ENCODE measurements at regions not wholly inside any gene's neighbourhood (a gene's known extent, or its start where the extent isn't known, plus 50 kb on each side); places are given as distances from the start of the nearest gene placed in this dataset.

- no peak for DNase-seq
- CTCF ChIA-PET = no interaction called here
- no peak overlapping the region for H3K27ac Mint-ChIP-seq (ENCODE audit: unreplicated experiment)
- no peak for TF ChIP-seq CTCF (IDR thresholded peaks at IDR 0.05; ENCODE audit: unreplicated experiment)
- BruUV-seq (replicated peaks) = no TSS peak
- no peaks in the 10 kb centered on the region for H3K9me3 Mint-ChIP-seq (ENCODE audit: low read depth, unreplicated experiment)
- H3K27me3 Mint-ChIP-seq (ENCODE audit: unreplicated experiment) = peaks cover 24% of the 10 kb centered on the region
- intact Hi-C loops (cut with micrococcal nuclease; ENCODE audit: unreplicated experiment) = no loop called here
- H3K4me1 Mint-ChIP-seq (ENCODE audit: low read depth, unreplicated experiment) = no peaks in the 10 kb centered on the region
- H3K4me3 Mint-ChIP-seq (ENCODE audit: low read depth, unreplicated experiment) = no peak overlapping the region
- no peaks in the 10 kb centered on the region for H3K36me3 Mint-ChIP-seq (ENCODE audit: insufficient read depth, unreplicated experiment)
Observed at GRCh38 chr9:88783711-88784083, 207.6 kb upstream of the S1PR3 start.

DNA sequence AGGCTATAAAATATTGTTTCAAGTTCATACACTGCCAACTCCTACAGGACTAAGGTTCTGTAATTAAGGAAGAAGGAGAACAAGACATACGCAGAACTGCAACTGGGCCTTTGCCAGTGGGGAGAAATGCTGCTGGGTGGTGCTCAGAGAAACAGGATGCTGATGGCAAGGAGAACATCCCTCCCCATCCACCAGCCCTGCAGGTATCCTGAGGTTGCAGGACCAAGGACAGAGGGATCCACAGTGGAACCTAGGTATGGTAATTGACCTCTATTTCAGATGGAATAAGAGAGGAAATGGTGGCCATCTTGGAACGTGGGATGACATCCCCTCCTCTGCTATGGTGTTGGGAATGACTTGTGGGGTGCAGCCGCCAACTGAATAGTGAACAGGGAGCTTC lies 206.3 kb upstream of the S1PR3 start:
- no peaks in the 10 kb centered on the region for H3K4me1 Mint-ChIP-seq (ENCODE audit: low read depth, unreplicated experiment)
- H3K4me3 Mint-ChIP-seq (ENCODE audit: low read depth, unreplicated experiment) = no peak overlapping the region
- H3K36me3 Mint-ChIP-seq (ENCODE audit: insufficient read depth, unreplicated experiment) = no peaks in the 10 kb centered on the region
- no TSS peak for BruUV-seq (replicated peaks)
- no peaks in the 10 kb centered on the region for H3K9me3 Mint-ChIP-seq (ENCODE audit: low read depth, unreplicated experiment)
- intact Hi-C loops (cut with micrococcal nuclease; ENCODE audit: unreplicated experiment) = no loop called here
- DNase-seq = no peak
- H3K27ac Mint-ChIP-seq (ENCODE audit: unreplicated experiment) = no peak overlapping the region
- CTCF ChIA-PET = no interaction called here
- H3K27me3 Mint-ChIP-seq (ENCODE audit: unreplicated experiment) = peaks cover 27% of the 10 kb centered on the region
- no peak for TF ChIP-seq CTCF (IDR thresholded peaks at IDR 0.05; ENCODE audit: unreplicated experiment)

DNA sequence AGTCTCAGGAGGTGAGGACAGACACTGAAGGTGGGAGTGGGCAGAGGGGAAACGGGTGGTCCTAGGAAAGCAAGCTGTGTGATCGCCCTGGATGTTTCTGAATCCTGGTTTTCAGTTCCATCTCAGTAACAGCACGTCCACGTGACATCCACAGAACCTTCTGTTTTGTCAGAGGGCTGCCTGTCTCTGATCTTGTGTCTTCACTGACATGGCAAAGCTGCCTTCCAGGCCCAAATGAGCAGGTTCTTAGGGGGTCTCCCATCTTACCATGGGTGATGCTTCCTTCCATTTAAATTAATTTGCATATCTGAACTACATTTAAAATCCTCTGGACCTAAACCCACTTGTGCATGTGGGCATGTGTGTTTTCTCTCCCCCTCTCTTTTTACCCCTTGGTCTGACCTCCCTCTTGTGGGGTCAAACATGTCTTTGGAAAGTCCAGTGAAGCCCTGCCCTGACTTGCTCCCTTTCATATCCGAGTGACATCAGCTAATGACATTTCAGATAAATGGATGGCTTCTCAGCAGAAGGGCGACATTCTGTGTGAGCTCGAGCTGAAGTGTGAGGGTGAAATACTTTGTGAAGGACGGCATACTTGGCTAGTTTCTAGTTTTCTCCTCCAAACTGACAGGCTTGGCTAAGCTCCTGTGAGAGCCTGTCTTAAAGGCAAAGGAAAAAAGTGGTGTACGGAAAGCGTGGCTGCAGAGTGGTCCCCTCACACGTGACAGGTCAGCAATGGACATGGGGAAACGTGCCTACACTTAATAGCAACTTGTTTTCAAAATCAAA lies 204.8 kb upstream of the S1PR3 start:
- TF ChIP-seq CTCF (IDR thresholded peaks at IDR 0.05; ENCODE audit: unreplicated experiment) = no peak
- Mint-ChIP-seq H3K4me3 (ENCODE audit: low read depth, unreplicated experiment) (no peak overlapping the region), H3K4me1 (ENCODE audit: low read depth, unreplicated experiment) (no peaks in the 10 kb centered on the region), H3K36me3 (ENCODE audit: insufficient read depth, unreplicated experiment) (no peaks in the 10 kb centered on the region), H3K27ac (ENCODE audit: unreplicated experiment) (no peak overlapping the region), H3K9me3 (ENCODE audit: low read depth, unreplicated experiment) (no peaks in the 10 kb centered on the region), H3K27me3 (ENCODE audit: unreplicated experiment) (peaks cover 27% of the 10 kb centered on the region)
- no TSS peak for BruUV-seq (replicated peaks)
- DNase-seq = no peak
- CTCF ChIA-PET = interaction anchor here (0.6 to 0.7 kb wide), 2 partner anchors 101 to 1502 kb away, joined by 5 to 8 read pairs; no protein-coding TSS in a partner anchor
- intact Hi-C loops (cut with micrococcal nuclease; ENCODE audit: unreplicated experiment) = no loop called here

DNA sequence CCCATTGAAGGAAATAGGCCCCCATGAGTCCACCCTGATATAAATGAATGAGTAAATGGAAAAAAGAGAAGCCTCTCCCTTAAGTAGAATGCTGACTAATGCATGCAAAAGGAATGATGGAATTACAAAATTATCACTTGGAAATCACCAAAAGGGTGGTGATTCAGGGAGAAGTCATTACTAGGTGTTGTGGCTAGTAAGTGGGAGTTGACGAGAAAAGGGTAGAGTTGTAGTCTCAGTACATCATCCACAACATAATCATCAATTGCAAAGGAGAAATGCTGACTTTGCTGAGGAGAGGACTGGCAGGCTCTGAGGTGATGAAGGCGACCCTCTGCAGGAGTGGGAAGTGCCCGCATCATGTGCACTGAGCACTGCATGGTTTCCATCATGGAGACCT lies 201.5 kb upstream of the S1PR3 start:
- TF ChIP-seq CTCF (IDR thresholded peaks at IDR 0.05; ENCODE audit: unreplicated experiment) = no peak
- DNase-seq = no peak
- Mint-ChIP-seq H3K9me3 (ENCODE audit: low read depth, unreplicated experiment) (no peaks in the 10 kb centered on the region), H3K27me3 (ENCODE audit: unreplicated experiment) (peaks cover 27% of the 10 kb centered on the region), H3K27ac (ENCODE audit: unreplicated experiment) (no peak overlapping the region), H3K4me3 (ENCODE audit: low read depth, unreplicated experiment) (no peak overlapping the region), H3K4me1 (ENCODE audit: low read depth, unreplicated experiment) (no peaks in the 10 kb centered on the region), H3K36me3 (ENCODE audit: insufficient read depth, unreplicated experiment) (no peaks in the 10 kb centered on the region)
- CTCF ChIA-PET = no interaction called here
- intact Hi-C loops (cut with micrococcal nuclease; ENCODE audit: unreplicated experiment) = no loop called here
- BruUV-seq (replicated peaks) = no TSS peak

All from Calu3 (cell line).